Astrocyte of the cerebellum (primary cell): ENCODE measurements at regions not wholly inside any gene's neighbourhood (a gene's known extent, or its start where the extent isn't known, plus 50 kb on each side); places are given as distances from the start of the nearest gene placed in this dataset.

Experiments
- DNase-seq: peaks from one replicate; pipeline ENCODE4 v3.0.0-alpha.2; 2011; ENCODE audit warnings: low read depth
- H3K4me3 ChIP-seq: 2 replicates; pipeline ENCODE4 v1.5.1; 2011; ENCODE audit warnings: mild to moderate bottlenecking, low read depth, low read length, moderate library complexity
- CTCF ChIP-seq: IDR thresholded peaks from 2 replicates; pipeline ENCODE4 v1.5.1; 2012; ENCODE audit warnings: low read length, low read depth, moderate library complexity, mild to moderate bottlenecking; ENCODE audit errors: missing control alignments
- in situ Hi-C: cut with HindIII; loops from 2 replicates; pipeline ENCODE4 v1.10.0; 2017; ENCODE audit warnings: low sequenced_read_pairs

- DNase-seq, result no peak
- no peak overlapping the region for H3K4me3 ChIP-seq
- in situ Hi-C loops, result loop anchor here (5.0 kb wide), 1 partner anchor 60 kb away; no protein-coding TSS in a partner anchor
- TF ChIP-seq CTCF, result no peak
Measured at GRCh38 chr15:39296955-39297354, 283.9 kb upstream of the THBS1 start.

- TF ChIP-seq CTCF, result no peak
- no peak overlapping the region for H3K4me3 ChIP-seq
- in situ Hi-C loops, result loop anchor here (5.0 kb wide), 1 partner anchor 59 kb away; no protein-coding TSS in a partner anchor
- no peak for DNase-seq
Measured at GRCh38 chr15:39298271-39298962, 282.5 kb upstream of the THBS1 start.

DNA sequence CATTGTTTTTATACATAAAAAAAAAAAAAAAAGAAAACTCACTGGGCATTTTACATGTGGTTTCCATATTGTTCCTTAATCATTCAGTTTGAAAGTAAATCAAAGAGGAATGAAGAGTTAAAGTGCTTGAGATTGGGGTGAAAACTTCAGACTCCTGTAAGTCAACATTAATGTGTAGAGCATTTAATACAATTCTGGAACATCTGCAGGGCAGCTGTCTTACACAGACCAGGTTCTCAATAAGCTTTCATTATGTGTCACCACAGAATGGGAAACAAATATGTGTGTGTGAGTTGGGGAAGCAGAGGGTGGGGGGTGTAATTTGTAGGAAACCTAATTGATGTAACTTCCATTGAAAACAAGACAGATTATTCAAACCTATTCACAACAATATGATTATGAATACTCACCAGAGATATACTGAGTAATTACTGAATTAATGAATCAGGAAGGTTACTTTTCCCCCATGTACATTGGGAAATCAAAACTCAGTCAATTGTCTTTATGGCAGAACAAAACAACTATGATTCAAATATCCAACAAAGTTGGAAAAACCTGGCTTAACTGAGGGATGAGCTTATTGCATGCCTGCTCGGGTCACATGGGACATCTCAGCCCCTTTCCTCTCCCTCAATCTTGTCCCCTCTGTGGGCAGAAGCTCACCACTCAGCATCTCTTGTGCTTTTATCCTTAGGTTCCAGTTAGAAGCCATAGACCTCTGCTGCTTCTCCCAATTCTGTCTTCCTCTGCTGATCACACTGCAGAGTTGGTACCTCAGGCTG is 281.2 kb upstream of the THBS1 start:
- no peak overlapping the region for H3K4me3 ChIP-seq
- no peak for TF ChIP-seq CTCF
- in situ Hi-C loops, result loop anchor here (5.0 kb wide), 1 partner anchor 58 kb away; no protein-coding TSS in a partner anchor
- no peak for DNase-seq

- in situ Hi-C loops, result no loop called here
- no peak for TF ChIP-seq CTCF
- DNase-seq, result peak; percentile 40
- H3K4me3 ChIP-seq, result no peak overlapping the region
Measured at GRCh38 chr15:39300451-39301153, 280.3 kb upstream of the THBS1 start.

DNA sequence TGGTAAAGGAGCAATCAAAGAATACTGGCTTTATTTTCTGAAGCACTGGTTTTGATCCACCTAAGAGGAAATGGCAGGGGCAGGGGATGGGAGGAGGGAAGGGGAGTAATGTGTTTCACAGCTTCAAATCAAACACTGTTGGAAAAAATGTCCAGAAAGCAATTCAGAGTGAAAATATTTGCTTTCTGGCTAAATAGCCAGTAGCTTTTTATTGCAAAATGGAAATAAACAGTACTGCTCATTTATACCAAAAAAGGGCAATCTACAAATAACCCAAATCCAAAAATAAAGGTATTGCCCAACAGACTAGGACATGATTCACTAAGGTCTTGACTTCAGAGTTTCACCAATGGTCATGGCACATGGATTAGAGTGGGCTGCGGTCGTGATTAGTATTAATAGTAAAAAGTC is 279.3 kb upstream of the THBS1 start:
- DNase-seq, result no peak

More for the DNA sequence above, 279.3 kb upstream of the THBS1 start:
- TF ChIP-seq CTCF, result no peak
- no peak overlapping the region for H3K4me3 ChIP-seq
- in situ Hi-C loops, result no loop called here
